Panc1 (cell line): ENCODE measurements at regions not wholly inside any gene's neighbourhood (a gene's known extent, or its start where the extent isn't known, plus 50 kb on each side); places are given as distances from the start of the nearest gene placed in this dataset.

ENCODE experiments used
- ATAC-seq: fragments of 200-7000 bp; cut with Tn5 transposase; 2 replicates; pipeline ENCODE4 v1.9.1; 2020; ENCODE audit warnings: mild to moderate bottlenecking, moderate library complexity
- BruUV-seq: library from RNA; stranded (reverse); fragments of 400-500 nt; replicated peaks from 2 replicates; lab custom pipeline; 2021; lab: Mats Ljungman, UMichigan
- CTCF ChIA-PET: fragments of 300-600 bp; sonication (Branson Sonifier 250); formaldehyde crosslinking; loops from one replicate; lab custom pipeline; 2022; ENCODE audit warnings: antibody characterized with exemption; lab: Charles Lee
- POLR2A ChIA-PET: fragments of 300-600 bp; sonication (Branson Sonifier 250); formaldehyde crosslinking; loops from one replicate; lab custom pipeline; 2022; ENCODE audit warnings: antibody characterized with exemption; lab: Charles Lee
- DNase-seq: peaks from one replicate; pipeline ENCODE4 v3.0.0-alpha.2; 2010; ENCODE audit warnings: low read depth, low spot score
- H3K27ac ChIP-seq: 2 replicates; pipeline ENCODE4 v1.5.1; 2011; ENCODE audit warnings: mild to moderate bottlenecking, low read length, inconsistent platforms
- H3K27me3 ChIP-seq: fragments of 200-500 bp; sonication (Bioruptor generic); 2 replicates; pipeline ENCODE4 v1.6.0; 2014; ENCODE audit warnings: low read length, inconsistent platforms; ENCODE audit not compliant: control insufficient read depth, insufficient read depth
- H3K36me3 ChIP-seq: fragments of 200-500 bp; sonication (Bioruptor generic); 2 replicates; pipeline ENCODE4 v1.5.1; 2014; ENCODE audit warnings: inconsistent platforms, mild to moderate bottlenecking, low read length, moderate library complexity; ENCODE audit not compliant: control insufficient read depth, insufficient read depth
- H3K4me1 ChIP-seq: 2 replicates; pipeline ENCODE4 v1.5.1; 2011; ENCODE audit warnings: inconsistent platforms, mild to moderate bottlenecking, low read length, moderate library complexity; ENCODE audit not compliant: control insufficient read depth, insufficient read depth
- H3K4me3 ChIP-seq, 2 experiments: 2 replicates each; pipeline ENCODE4 v1.5.1; 2011 to 2012; ENCODE audit warnings: low read depth in 2 of 2, low read length in 2 of 2, mild to moderate bottlenecking in 2 of 2, inconsistent platforms in 1 of 2, moderate library complexity in 1 of 2
- H3K9me3 ChIP-seq: fragments of 200-500 bp; sonication (Bioruptor generic); 2 replicates; pipeline ENCODE4 v1.5.1; 2014; ENCODE audit warnings: low read depth, mild to moderate bottlenecking, inconsistent platforms, low read length, moderate library complexity; ENCODE audit not compliant: control insufficient read depth, insufficient read depth
- CTCF ChIP-seq: fragments of 450-650 bp; IDR thresholded peaks from 2 replicates; pipeline ENCODE4 v1.5.1; 2017; ENCODE audit warnings: mild to moderate bottlenecking
- POLR2AphosphoS5 ChIP-seq: IDR thresholded peaks from 2 replicates; pipeline ENCODE4 v1.6.1; 2012; ENCODE audit warnings: mild to moderate bottlenecking, low read depth, low read length, moderate library complexity
- REST ChIP-seq, 2 experiments: IDR thresholded peaks; 2 replicates each; pipeline ENCODE4 v1.6.1; 2011 to 2012; ENCODE audit warnings: low read depth in 2 of 2, control low read depth in 1 of 2, low read length in 1 of 2, mild to moderate bottlenecking in 1 of 2, moderate library complexity in 1 of 2; ENCODE audit not compliant: insufficient read depth in 1 of 2
- SIN3A ChIP-seq: IDR thresholded peaks from 2 replicates; pipeline ENCODE4 v1.6.1; 2012; ENCODE audit warnings: low read depth, mild to moderate bottlenecking, low read length, moderate library complexity, borderline replicate concordance; ENCODE audit not compliant: insufficient read depth
- TCF7L2 ChIP-seq: IDR thresholded peaks from 2 replicates; pipeline ENCODE4 v1.6.1; 2011; ENCODE audit warnings: mild to moderate bottlenecking, low read depth, low read length, inconsistent platforms
- in situ Hi-C: cut with HindIII; loops from 2 replicates; pipeline ENCODE4 v1.10.0; 2016; ENCODE audit warnings: low sequenced_read_pairs, low pct_unique_long_range_greater_than_20kb
- intact Hi-C: fragments of 100-400 bp; cut with micrococcal nuclease; formaldehyde crosslinking; loops from one replicate; pipeline ENCODE4 v1.10.0; 2022; ENCODE audit not compliant: unreplicated experiment

DNA sequence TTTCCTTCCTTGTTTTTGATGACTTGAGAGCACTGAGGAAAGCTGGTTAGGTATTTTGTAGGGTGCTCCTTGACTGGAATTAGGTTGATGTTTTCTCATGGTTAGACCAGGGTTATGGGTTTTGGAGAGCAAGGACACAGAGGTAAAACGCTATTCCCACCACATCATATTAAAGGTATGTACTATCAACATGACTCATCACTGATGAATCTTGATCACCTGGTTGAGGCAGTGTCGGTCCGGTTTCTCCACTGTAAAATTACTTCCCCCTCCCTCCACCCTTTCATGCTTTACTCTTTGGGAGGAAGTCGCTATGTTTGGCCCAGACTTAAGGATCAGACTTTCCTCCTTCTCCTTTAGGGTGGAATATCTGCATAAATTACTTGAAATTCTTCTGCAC lies 201.6 kb downstream of the EDEM1 start:
- no peak overlapping the region for H3K4me3 ChIP-seq
- H3K27ac ChIP-seq, result no peak overlapping the region
- H3K9me3 ChIP-seq, result no peaks in the 10 kb centered on the region
- no peaks in the 10 kb centered on the region for H3K4me1 ChIP-seq
- H3K36me3 ChIP-seq, result no peaks in the 10 kb centered on the region
- TF ChIP-seq CTCF (no peak), POLR2AphosphoS5 (no peak), TCF7L2 (no peak), REST (IDR thresholded peaks at IDR 0.05; ENCODE audit: insufficient read depth in 1 of 2, low read depth in 2 of 2, low read length in 1 of 2) (no peak), SIN3A (no peak)
- POLR2A ChIA-PET, result no interaction called here
- ATAC-seq (no peak), DNase-seq (no peak)
- in situ Hi-C loops (no loop called here), intact Hi-C loops (no loop called here)
- H3K27me3 ChIP-seq, result no peaks in the 10 kb centered on the region; the same call in 1 of the 2 replicates
- CTCF ChIA-PET, result no interaction called here
- no TSS peak for BruUV-seq

DNA sequence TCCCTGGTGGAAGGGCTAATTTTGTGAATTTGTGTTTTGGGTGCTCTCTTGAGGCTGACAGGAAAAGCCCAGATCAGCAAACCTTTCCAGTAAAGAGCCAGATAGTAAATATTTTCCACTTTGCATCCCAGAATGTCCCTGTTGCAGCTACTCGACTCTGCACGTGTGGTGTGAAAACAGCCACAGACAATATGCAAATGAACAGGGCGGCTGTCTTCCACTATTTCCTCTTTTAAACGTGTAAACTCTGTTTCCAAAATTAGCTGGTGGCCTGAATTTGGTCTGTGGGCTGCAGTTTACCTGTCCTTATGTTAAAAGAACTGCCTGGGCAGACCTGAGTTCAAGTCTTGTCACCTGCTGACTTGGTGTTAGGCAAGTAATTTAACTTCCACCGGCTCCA lies 202.7 kb downstream of the EDEM1 start:
- DNase-seq (no peak), ATAC-seq (no peak)
- Histone ChIP-seq H3K27me3 (no peaks in the 10 kb centered on the region; the same call in 1 of the 2 replicates), H3K4me3 (no peak overlapping the region), H3K9me3 (no peaks in the 10 kb centered on the region), H3K36me3 (no peaks in the 10 kb centered on the region), H3K27ac (no peak overlapping the region), H3K4me1 (no peaks in the 10 kb centered on the region)
- POLR2A ChIA-PET, result no interaction called here
- no TSS peak for BruUV-seq
- CTCF ChIA-PET, result interaction anchor here (0.6 kb wide), 1 partner anchor 116 kb away, joined by 9 read pairs; no protein-coding TSS in a partner anchor
- in situ Hi-C loops (no loop called here), intact Hi-C loops (no loop called here)
- TF ChIP-seq SIN3A, result no peak
- no peak for TF ChIP-seq CTCF
- TF ChIP-seq REST (IDR thresholded peaks at IDR 0.05; ENCODE audit: insufficient read depth in 1 of 2, low read depth in 2 of 2, low read length in 1 of 2), result no peak
- no peak for TF ChIP-seq TCF7L2
- no peak for TF ChIP-seq POLR2AphosphoS5
